HG03175 (cell line): ENCODE measurements at regions not wholly inside any gene's neighbourhood (a gene's known extent, or its start where the extent isn't known, plus 50 kb on each side); places are given as distances from the start of the nearest gene placed in this dataset.
"Not testable (repeated sequence)": the region's sequence is repeated elsewhere in the genome, so short reads cannot be mapped to it uniquely, and the experiment has no call there.

Source experiments
- ATAC-seq: cut with Tn5 transposase; IDR thresholded peaks from one replicate; pipeline ENCODE4 v1.9.1; 2021; ENCODE audit warnings: mild to moderate bottlenecking, moderate library complexity; ENCODE audit not compliant: unreplicated experiment

DNA sequence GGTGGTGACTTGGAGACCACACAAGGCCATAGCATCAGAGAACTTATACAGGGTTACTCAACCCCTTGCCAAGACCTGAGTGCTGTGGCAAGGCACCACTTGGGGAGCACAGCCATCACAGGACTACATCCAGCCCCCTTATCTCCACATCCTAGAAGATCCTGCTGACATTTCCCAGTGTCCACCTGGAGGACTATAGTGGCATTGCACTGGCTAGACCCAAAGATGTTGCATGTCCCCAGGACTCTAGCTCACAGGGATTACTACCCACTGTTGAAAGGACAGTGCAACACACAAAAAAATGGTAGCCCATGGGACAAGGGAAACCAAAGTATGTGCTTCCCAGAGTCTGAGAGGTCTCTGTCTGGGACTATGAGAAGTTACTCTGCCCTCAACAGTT is 411.1 kb upstream of the NUDT12 start:
- ATAC-seq, result no peak

DNA sequence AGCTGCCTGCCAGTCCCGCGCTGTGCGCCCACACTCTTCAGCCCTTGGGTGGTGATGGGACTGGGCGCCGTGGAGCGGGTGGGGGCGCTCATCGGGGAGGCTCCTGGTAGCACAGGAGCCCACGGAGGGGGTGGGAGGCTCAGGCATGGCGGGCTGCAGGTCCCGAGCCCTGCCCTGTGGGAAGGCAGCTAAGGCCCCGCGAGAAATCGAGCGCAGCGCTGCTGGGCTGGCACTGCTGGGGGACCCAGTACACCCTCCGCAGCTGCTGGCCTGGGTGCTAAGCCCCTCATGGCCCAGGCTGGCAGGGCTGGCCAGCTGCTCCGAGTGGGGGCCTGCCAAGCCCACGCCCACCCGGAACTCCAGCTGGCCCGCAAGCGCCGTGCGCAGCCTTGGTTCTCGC is 403.7 kb upstream of the NUDT12 start:
- not testable (repeated sequence) for ATAC-seq

DNA sequence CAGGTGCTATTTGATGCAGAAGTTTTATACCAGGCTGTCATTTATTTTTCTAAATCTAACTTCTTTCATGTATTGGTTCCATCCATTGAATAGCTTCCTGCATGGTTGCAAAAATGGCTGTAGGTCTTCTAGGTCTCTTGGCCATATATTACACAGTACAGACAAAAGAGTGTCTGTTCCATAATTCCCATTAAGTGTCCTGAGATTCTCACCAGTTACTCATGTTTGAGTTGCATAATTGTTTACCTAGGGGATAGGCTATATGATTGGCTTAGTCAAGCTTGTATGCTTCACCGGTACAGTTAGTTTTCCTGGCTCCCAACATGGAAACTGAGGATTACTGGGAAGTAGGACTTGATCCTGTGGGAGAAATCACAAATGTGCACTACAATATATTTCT is 399.4 kb upstream of the NUDT12 start:
- ATAC-seq, result no peak

DNA sequence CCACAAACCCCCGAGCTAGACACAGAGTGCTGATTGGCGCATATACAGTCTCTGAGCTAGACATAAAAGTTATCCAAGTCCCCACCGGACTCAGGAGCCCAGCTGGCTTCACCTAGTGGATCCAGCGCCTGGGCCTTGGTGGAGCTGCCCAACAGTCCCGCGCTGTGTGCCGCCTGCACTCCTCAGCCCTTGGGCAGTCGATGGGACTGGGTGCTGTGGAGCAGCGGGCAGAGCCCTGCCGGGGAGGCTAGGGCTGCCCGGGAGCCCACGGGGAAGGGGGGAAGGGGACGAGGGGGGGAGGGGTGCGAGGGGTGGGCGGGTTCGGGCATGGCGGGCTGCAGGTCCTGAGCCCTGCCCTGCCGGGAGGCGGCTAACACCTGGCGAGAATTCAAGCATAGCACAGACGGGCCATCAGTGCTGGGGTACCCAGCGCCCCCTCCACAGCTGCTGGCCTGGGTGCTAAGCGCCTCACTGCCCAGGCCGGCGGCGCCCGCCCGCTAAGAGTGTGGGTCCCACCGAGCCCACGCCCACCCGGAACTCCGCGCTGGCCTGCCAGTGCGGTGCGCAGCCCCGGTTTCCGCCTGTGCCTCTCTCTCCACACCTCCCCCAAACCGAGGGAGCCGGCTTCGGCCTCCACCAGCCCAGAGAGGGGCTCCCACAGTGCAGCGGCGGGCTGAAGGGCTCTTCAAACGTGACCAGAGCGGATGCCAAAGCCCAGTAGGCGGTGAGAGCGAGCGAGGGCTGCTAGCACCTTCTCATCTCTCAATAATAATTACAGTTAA is 391.2 kb upstream of the NUDT12 start:
- ATAC-seq, result no peak

DNA sequence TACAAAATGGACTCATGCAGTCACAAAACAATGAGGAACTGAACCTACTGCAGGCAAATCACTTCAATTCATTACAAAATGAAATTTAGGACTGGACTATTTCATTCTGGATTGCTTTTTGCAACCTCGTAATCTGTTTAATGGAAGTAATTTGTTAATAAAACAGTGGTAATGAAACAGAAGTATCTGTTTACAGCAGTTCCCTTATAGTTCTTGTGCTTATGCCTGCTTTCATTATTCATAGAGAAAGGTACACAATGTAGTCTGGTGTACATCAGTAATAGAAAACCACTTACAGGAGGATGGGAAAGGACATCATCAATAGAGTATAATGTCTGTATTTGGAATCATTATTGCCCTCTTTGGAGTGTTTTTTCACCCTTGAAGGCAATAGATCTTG is 389.2 kb upstream of the NUDT12 start:
- ATAC-seq, result no peak

DNA sequence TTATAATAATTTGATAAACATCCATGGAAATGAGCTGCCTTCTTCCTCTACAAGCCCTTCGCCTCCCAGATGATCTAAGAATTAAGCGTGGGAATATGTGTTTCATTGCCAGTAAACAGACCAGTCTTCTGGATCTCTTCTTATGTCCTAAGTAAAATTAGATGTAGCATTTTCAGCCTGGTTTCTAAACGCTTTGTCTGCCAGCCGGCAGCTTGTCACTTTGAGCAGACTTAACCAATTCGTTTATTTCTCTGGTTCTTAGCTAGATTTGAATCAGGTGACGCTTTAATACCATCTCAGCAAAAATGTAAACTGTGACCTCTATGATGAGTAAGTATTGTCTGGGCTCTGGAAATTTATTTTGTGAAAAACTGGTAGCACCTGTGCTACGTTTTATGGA is 380.6 kb upstream of the NUDT12 start:
- no peak for ATAC-seq

DNA sequence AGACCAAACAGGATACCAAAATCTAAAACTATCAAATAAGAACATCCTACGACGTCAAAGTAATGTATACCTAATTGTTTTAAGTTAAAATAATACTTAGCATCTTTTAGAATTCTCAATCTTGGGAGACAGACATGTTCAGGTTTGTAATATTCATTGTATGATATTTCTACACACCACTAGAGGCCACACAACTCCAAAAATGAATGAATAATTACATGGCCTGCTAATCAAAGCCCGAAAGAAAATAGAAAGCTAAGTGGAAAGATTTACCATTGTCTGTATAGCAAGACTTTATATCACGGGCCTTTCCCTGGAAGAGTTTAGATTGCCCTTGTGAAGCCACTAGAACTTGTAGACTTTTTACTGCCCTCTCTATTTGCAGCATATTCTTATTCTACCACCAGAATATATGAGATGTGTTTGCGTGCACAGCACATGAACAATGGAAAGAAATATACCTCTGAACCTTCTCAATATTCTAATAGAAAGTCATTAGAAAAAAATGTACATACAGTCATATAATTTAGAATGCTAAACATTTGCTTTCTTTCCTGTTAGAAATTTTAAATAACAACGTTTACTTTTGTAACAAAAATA is 380.1 kb upstream of the NUDT12 start:
- ATAC-seq, result no peak

DNA sequence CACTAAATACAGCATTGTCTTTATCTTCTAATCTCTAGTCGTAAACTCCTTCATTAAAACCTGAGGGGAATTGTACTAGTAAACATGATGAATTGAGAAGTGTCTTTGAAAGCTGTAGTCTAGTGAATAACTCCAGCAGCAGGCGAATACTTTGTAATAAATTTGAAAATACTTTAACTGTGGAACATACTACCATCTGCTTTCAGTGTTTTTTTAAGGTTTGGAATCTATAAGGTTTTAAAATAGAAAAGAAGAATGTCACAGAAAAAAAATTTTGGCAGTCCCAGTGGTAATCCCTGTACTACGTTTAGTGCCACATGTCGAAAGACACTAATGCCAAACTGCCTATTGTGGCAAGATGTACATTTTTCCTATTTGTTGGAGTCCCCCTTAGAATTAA is 379.0 kb upstream of the NUDT12 start:
- no peak for ATAC-seq

DNA sequence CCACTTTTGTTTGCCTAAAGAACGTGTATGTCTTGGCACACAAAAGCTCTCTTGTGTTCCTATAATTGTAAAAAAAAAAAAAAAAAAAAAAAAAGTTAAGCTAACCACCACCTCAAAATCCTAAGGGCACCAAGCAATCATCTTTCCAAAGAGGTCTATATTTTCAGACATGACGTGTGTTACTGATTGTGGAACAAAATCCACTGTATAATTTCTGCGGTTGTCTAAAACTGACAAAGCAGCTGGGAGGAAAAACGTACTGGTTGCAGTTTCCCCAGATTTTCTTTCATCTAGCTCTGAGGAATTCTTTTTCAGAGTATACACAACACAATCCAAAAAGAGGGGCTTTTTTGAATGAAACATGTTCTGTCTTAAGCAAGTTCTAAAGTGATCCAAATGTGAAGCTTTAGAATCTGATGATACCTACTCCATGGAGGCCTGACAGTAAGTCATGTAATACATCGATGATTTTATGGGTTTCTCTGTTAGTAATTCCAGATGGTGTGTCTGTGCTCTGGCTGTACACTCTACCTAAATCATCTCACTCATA is 375.6 kb upstream of the NUDT12 start:
- ATAC-seq, result no peak

DNA sequence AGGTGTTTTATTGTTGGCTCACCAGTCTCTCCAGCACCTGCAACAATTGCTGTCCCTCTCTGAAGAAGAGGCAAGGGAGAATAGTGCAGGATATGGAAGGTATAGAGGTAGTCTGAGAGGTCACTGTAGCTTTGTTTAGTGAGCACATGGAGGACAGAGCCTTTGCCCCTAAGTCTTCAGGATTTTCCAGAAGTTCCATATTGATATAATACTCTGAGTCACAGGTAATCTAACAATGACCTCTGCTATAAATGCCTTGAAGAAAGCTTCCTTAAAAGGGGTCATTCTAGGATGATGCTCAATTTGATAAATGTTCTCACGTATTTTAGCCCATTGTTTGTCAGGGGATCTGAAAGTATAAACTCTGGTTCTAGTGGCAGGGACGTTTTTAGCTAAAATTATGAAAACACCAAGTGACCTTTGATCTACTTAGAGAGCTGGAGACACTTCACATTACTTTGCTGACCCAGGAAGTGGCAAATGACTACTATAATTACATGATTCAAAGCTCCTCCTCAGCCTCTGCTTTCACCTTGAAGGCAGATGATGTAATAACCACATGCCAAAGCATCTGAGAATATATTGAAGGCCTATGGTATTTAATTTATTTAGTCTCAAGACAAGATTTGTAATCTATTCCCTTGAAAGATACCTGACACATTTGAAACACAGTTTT is 366.9 kb upstream of the NUDT12 start:
- ATAC-seq, result no peak

DNA sequence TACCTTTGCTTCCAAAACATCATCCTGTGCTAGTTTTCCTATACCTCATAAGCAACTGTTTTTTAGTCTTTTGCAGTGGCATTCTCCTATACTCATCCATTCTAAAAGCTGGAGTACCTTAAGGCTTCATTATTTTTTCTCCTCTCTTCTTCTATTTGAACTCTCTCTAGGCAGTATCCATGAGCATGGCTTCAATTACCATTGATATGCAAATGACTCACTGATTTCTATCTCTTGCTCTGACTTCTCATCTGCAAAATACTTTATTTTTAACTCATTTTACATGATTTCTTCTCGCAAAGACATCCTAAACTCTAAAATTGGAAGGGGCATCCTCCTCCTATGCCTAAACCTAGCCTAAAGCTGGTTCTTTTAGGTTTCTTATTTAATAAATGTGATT is 365.1 kb upstream of the NUDT12 start:
- ATAC-seq, result no peak

DNA sequence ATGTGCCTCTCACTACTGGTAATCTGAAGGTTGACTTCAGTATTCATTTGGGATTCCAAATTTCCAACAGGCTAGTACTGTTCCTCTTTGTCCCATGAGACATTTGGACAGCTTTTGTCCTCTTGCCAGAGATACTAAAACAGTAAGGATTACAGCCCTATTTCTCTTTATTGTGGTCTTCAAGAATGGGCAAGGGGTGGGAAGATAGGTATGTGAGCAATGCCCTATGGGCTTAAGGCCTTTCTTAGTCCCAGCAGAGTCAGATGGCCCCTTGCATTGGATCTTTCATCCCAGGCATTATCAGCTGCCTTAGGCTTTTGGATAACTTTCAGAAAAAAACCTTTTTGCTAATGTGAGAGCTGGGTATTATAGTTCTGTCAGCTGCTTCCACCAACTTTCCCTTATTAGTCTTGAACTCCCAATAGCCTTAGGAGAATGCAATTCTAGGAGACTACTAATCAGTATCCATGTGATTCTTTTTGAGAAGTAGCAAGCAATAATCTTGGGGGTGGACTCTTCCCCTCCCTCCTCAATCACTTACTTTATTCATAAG is 361.1 kb upstream of the NUDT12 start:
- no peak for ATAC-seq

DNA sequence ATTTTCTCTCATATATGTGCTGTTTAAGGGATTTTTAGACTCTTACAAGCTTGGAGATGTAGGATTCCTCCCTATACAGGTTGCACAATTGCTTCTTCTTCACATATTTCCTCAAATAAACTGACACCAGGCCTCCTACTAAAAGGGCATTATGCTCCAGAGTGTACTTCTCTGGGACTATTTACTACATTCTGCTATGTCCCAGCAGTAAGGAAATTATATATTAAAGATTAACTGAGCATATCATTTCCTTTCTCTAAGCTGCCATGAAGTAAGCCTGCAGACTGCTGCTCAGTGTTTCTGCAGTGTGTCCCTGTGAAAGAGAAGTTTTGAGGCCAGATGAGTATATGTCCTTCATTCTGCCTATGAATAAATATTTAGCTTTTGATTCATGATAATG is 356.9 kb upstream of the NUDT12 start:
- no peak for ATAC-seq

DNA sequence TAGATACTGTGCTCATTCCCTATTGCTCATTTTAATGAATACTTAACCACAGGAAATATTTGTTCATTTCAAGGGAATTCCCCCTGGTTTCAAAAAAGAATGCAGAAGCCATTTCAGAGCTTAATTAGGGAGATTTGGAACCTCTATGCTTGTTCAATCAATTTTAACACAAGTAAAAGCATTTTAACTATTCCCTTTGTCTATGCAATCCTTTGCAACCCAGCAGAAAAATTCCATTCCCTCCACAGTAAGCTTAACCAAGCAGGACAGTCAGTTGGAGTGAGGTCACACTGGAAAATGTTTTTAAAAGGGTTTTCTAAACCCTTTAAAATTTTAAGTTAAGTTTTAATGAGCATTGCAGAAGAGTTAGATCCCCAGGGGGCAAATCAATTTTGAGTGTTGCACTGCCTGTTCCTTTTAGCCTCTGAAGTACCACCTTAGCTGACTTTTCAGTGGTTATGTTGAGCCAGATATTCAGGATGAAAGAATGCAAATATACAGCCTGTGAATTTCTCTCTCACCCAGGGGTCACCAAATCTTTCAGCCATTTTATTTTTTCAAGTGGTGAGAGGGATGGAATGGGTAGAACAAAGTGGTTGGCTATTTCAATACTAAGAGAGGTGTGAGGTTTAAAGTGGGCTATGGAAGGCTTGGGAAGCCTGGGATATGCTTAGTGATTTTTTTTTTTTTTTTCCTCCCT is 356.2 kb upstream of the NUDT12 start:
- no peak for ATAC-seq

DNA sequence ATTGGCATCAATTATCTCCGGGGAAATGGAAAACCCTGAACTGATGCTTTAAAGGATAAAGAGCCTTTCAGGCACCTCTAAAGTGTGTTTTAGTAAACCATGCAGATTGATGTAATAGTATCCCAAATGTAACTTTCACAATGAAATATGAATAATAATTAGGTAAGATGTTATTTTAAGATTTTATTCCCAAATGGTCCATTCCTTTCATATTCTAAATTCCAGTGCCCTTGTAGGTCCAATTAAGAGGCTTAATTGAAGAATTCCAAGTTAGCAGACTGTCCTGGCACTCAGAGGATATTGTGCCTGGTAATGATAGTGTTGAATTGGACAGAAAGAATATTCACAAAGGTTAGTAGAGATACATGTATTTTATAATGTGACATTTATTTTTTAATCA is 352.5 kb upstream of the NUDT12 start:
- ATAC-seq, result no peak

DNA sequence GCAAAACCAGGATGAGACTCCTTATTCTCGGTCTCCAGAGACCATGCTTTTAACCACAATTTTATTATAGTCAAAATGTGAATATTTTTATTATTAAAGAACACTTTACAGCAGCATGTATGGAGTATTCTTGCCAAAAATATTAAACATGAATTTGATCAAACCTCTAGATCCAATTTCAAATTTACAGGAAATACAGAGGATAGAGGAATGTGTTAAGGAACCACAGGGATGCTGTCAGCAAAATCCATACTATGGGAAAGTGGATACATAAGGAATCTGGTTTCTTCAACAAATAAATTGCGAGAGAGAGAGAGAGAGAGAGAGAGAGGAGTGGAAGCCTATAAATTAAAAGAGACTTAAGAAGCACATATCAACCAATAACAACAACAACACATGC is 348.2 kb upstream of the NUDT12 start:
- no peak for ATAC-seq

DNA sequence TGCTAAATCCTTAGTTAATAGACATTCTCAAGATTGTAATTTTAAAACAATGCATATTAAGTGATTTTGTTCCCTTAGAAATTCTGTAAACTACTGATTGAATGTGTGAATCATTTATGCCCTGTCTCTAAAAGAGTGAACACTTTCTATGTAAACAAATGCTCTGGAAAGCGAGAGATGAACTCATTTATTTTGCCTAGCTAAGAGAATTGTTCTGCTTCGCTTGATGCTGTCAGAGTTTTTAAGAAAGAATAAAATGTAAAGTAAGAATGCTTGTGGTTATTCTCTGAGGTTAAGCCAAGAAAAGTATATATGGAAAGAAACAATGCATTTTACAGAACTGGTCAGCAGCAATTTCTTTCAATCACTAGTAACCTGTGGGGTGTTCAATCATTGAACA is 347.4 kb upstream of the NUDT12 start:
- ATAC-seq, result no peak

DNA sequence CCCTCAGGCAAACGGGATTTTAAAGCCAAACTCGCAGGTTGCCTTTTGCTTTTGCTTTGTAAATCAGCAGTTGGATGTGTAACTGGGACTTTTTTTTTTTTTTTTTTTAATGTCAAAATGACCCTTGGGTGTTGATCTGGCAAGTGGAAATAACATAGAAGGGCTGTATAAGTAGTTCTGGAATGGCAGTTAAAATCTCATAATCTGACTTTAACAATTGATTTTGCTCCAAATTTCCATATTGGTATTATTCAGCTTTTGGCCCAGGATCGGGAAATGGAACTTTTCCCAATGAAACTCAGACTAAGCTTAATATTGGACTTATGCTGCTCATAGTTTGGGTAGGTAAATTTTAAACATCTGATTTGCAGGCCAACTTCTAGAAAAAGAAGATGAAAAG is 346.8 kb upstream of the NUDT12 start:
- ATAC-seq, result no peak

DNA sequence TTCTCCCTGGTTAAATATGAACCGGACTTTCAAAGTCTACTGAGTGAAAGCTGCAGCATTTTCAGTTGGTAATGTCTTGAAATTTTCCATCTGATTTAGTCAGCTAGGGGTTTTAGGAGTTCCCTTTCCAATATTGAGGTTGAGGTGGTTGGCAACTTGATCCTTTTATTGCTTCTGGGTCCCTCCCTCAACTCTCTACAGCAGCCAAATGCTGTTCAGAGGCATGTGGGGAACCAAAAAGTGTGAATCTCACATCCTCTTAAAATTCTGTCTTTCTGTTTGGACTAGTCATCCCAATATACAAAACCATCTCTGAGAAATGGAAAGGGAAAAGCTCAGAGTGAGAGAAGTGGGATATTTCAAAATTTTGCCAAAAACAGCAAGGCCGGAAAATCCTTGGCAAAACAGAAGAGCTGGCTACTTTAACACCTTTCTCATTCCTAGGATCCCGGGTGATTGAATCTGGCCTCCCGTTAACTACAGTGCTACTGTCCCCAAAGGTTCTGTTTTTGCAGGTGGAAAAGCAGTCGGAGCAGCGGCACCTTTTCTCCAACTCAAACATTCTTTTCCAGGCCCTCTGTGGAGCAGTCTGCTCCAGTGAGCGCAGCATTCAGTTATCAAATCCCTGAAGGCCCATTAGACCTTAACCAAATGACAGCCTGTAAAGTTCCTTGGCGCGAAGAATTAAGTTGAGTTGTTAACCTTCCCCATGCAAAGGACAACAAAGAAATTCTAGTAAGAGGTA is 345.9 kb upstream of the NUDT12 start:
- no peak for ATAC-seq

DNA sequence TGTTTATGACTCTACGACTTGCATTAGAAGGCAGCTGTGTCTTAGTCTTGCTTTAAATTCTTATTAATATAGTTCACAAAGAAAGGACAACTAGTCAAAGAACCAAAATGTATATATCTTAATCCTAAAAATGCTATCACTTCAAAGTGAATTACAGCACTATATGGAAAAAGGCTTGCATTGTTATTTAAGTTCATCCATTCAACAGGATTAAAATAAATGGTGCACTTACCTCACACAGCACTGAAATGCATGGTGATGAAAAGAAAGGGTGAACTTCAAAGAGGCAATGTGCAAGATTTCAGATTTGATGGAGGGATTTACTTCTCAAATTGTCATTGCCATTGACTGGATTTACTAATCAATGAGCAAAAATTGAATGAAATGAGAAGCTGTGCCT is 344.4 kb upstream of the NUDT12 start:
- ATAC-seq, result no peak
